Fibroblast of villous mesenchyme (primary cell): ENCODE measurements at regions not wholly inside any gene's neighbourhood (a gene's known extent, or its start where the extent isn't known, plus 50 kb on each side); places are given as distances from the start of the nearest gene placed in this dataset.
"Not testable (repeated sequence)": the region's sequence is repeated elsewhere in the genome, so short reads cannot be mapped to it uniquely, and the experiment has no call there.

Experiments
- DNase-seq: peaks from one replicate; pipeline ENCODE4 v3.0.0-alpha.2; 2010; ENCODE audit warnings: low read depth
- H3K4me3 ChIP-seq: 2 replicates; pipeline ENCODE4 v1.5.1; 2011; ENCODE audit warnings: low read depth, mild to moderate bottlenecking, low read length
- TF ChIP-seq, protein P1 (sequence below): IDR thresholded peaks from 2 replicates; pipeline ENCODE4 v1.5.1; 2012; ENCODE audit warnings: low read depth, mild to moderate bottlenecking, low read length; ENCODE audit not compliant: insufficient read depth

DNA sequence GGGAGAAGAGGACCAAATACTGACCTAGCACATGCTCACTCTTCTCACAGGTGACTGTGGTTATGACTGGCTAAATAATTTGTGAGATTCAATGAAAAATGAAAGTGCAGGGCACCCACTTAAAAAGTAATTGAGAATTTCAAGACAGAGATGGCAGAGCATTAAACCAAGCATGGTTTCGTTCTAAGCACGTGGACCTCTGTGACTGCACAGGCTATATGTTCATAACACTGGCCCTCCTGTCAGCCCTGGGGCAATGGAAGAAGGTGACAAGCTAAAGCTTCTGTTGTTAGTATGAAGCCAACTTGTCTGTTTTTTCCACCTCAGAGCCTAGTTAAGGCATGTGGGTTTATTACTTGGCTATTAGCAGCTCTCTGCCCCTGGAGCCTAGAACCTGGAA is 130.9 kb downstream of the FASLG start:
- DNase-seq, result no peak
- H3K4me3 ChIP-seq, result no peak overlapping the region
- TF ChIP-seq, protein P1, sequence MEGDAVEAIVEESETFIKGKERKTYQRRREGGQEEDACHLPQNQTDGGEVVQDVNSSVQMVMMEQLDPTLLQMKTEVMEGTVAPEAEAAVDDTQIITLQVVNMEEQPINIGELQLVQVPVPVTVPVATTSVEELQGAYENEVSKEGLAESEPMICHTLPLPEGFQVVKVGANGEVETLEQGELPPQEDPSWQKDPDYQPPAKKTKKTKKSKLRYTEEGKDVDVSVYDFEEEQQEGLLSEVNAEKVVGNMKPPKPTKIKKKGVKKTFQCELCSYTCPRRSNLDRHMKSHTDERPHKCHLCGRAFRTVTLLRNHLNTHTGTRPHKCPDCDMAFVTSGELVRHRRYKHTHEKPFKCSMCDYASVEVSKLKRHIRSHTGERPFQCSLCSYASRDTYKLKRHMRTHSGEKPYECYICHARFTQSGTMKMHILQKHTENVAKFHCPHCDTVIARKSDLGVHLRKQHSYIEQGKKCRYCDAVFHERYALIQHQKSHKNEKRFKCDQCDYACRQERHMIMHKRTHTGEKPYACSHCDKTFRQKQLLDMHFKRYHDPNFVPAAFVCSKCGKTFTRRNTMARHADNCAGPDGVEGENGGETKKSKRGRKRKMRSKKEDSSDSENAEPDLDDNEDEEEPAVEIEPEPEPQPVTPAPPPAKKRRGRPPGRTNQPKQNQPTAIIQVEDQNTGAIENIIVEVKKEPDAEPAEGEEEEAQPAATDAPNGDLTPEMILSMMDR, result no peak

GRCh38 chr1:172790245-172790644 is 131.3 kb downstream of the FASLG start:
- H3K4me3 ChIP-seq, result no peak overlapping the region
- DNase-seq, result no peak
- TF ChIP-seq, protein P1, result no peak

DNA sequence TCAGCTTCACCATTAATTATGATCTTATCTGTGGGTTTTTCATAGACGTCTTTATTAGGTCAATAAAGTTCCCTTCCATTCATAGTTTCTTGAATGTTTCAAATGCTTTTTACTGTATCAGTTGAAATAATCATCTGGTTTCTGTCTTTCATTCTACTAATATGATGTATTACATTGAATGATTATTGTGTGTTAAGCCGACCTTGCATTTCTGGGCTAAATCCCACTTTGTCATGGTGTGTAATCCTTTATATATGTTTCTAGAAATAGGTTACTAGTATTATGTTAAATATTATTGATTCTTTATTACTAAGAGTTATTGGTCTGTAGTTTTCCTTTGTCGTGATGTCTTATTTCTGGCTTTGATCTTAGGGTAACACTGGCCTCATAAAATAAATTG is 134.9 kb downstream of the FASLG start:
- TF ChIP-seq, protein P1, result no peak
- H3K4me3 ChIP-seq, result no peak overlapping the region
- DNase-seq, result no peak

DNA sequence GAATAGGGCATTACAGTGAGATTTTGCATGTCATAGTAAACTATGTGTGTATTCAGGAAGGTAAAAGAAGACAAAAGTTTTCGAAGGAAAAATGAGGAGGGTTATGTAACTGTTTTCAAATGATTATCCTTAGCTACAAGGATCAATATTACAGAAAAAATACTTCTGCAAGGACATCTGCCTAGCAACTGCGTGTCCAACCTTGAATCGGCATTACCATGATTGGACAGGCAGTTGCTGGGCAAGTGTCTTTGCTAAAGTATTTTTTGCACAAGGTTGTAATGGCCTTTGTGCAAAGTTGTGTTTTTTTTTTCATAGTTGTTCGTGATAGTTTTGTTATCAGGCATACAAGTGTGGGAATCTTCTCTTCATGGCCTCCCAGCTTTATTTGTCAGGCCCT is 136.8 kb downstream of the FASLG start:
- H3K4me3 ChIP-seq, result no peak overlapping the region
- DNase-seq, result no peak
- TF ChIP-seq, protein P1, result no peak

DNA sequence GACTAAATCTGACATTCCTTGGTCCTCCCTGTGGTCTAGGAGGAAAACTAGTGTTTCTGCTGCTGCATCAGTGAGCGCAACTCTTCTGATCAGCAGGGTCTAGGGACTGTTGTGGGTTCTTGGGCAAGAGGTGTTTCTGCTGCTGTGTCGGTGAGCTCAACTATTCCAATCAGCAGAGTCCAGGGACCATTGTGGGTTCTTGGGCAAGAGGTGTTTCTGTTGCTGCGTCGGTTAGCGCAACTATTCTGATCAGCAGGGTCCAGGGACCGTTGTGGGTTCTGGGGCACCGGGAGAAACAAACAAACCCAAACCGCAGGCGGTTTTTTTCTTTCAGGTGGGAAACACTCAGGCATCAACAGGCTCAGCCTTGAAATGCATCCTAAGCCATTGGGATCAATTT is 140.9 kb downstream of the FASLG start:
- not testable (repeated sequence) for DNase-seq, H3K4me3 ChIP-seq

DNA sequence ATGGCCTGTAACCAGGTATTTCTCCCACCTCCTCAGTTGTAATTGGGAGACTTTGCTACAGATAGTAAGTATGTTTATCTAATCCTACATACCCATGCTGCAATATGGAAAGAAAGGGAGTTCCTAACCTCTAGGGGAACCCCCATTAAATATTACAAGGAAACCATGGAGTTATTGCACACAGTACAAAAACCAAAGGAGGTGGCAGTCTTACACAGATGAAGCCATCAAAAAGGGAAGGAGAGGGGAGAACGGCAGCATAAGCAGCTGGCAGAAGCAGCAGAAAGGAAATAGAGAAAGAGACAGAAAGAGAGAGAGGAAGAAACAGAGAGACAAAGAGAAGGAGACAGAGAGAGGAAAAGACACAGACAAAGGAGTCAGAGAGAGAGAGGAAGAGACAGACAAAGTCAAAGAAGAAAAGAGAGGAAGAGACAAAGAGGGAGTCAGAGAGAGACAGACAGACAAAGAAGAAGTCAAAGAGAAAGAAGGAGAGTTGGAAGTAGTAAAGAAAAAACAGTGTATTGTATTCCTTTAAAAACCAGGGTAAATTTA is 142.9 kb downstream of the FASLG start:
- no peak overlapping the region for H3K4me3 ChIP-seq
- TF ChIP-seq, protein P1, result no peak
- no peak for DNase-seq

DNA sequence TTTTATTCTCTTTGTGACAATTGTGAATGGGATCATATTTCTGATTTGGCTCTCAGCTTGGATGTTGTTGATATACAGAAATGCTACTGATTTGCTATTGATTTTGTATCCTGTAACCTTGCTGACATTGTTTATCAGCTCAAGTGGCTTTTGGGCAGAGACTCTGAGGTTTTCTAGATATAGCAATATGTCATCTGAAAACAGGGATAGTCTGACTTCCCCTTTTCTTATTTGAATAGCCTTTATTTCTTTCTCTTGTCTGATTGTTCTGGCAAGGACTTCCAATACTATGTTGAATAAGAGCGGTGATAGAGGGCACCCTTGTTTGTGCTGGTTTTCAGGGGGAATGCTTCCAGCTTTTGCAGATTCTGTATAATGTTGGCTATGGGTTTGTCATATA is 150.8 kb downstream of the FASLG start:
- H3K4me3 ChIP-seq, result no peak overlapping the region
- DNase-seq, result no peak
- TF ChIP-seq, protein P1, result no peak
